Neutrophil (primary cell): ENCODE measurements at regions not wholly inside any gene's neighbourhood (a gene's known extent, or its start where the extent isn't known, plus 50 kb on each side); places are given as distances from the start of the nearest gene placed in this dataset.

Experiments used
- H3K27ac ChIP-seq: fragments of 200-600 bp; sonication (generic); 2 replicates; pipeline ENCODE4 v1.5.1; 2016; ENCODE audit warnings: mild to moderate bottlenecking, moderate library complexity
- H3K27me3 ChIP-seq: fragments of 200-600 bp; sonication (generic); 2 replicates; pipeline ENCODE4 v1.6.0; 2016; ENCODE audit warnings: mild to moderate bottlenecking
- H3K36me3 ChIP-seq: fragments of 200-600 bp; sonication (generic); 2 replicates; pipeline ENCODE4 v1.5.1; 2017
- H3K4me1 ChIP-seq, 2 experiments: fragments of 200-600 bp in 1 of 2; sonication (generic) in 1 of 2; 1 replicate in 1 of 2; 2 replicates in 1 of 2; pipeline versions ENCODE4 v1.5.1 to v1.6.1; 2013 to 2016; ENCODE audit warnings: low read depth in 1 of 2, low read length in 1 of 2, mild to moderate bottlenecking in 1 of 2, moderate library complexity in 1 of 2; ENCODE audit not compliant: control insufficient read depth in 1 of 2, insufficient read depth in 1 of 2
- H3K4me3 ChIP-seq, 2 experiments: fragments of 200-600 bp in 1 of 2; sonication (generic) in 1 of 2; 1 replicate in 1 of 2; 2 replicates in 1 of 2; pipeline ENCODE4 v1.5.1; 2013 to 2016; ENCODE audit warnings: low read depth in 1 of 2, low read length in 1 of 2, mild to moderate bottlenecking in 1 of 2, moderate library complexity in 1 of 2
- H3K9me3 ChIP-seq: fragments of 200-600 bp; sonication (generic); 2 replicates; pipeline ENCODE4 v1.5.1; 2016
- CTCF ChIP-seq: fragments of 200-600 bp; sonication (generic); IDR thresholded peaks from 2 replicates; pipeline ENCODE4 v1.5.1; 2016; ENCODE audit warnings: antibody characterized with exemption

GRCh38 chr21:26784974-26785373 lies 60.2 kb downstream of the ADAMTS1 start:
- no peaks in the 10 kb centered on the region for H3K4me1 ChIP-seq
- no peak overlapping the region for H3K4me3 ChIP-seq
- no peaks in the 10 kb centered on the region for H3K36me3 ChIP-seq
- peaks cover 6% of the 10 kb centered on the region for H3K27me3 ChIP-seq
- TF ChIP-seq CTCF: no peak
- no peak overlapping the region for H3K27ac ChIP-seq
- H3K9me3 ChIP-seq: no peaks in the 10 kb centered on the region

- no peak for TF ChIP-seq CTCF
- Histone ChIP-seq H3K27me3 (peaks cover 6% of the 10 kb centered on the region), H3K9me3 (no peaks in the 10 kb centered on the region), H3K4me3 (no peak overlapping the region), H3K27ac (no peak overlapping the region), H3K4me1 (no peaks in the 10 kb centered on the region), H3K36me3 (no peaks in the 10 kb centered on the region)
Observed at GRCh38 chr21:26783466-26784195, 61.6 kb downstream of the ADAMTS1 start.

GRCh38 chr21:26782747-26783146 lies 62.5 kb downstream of the ADAMTS1 start:
- TF ChIP-seq CTCF: no peak
- H3K36me3 ChIP-seq: no peaks in the 10 kb centered on the region
- H3K9me3 ChIP-seq: no peaks in the 10 kb centered on the region
- H3K4me1 ChIP-seq: no peaks in the 10 kb centered on the region
- no peak overlapping the region for H3K27ac ChIP-seq
- H3K4me3 ChIP-seq: no peak overlapping the region
- H3K27me3 ChIP-seq: peaks cover 6% of the 10 kb centered on the region

- Histone ChIP-seq H3K4me1 (no peaks in the 10 kb centered on the region), H3K36me3 (no peaks in the 10 kb centered on the region), H3K27ac (no peak overlapping the region), H3K27me3 (peaks cover 6% of the 10 kb centered on the region), H3K9me3 (no peaks in the 10 kb centered on the region), H3K4me3 (no peak overlapping the region)
- no peak for TF ChIP-seq CTCF
Observed at GRCh38 chr21:26782331-26782730, 62.9 kb downstream of the ADAMTS1 start.

DNA sequence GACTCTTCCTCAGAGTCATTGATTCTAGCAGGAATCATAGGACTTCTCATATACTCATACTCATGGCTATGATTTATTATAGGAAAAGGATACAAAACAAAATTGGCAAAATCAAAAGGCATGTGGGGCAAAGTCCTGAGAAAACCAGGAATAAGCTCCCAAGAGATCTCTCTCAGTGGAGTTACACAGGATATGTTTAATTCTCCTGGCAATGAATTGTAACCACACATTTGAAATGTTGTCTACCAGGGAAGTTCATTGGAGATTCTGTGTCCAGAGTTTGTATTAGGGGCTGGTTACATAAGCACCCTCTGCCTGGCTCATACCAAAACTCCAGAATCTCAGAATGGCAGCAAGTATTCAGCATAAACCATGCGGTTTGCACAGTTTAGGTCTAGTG lies 63.9 kb downstream of the ADAMTS1 start:
- no peak for TF ChIP-seq CTCF
- Histone ChIP-seq H3K36me3 (no peaks in the 10 kb centered on the region), H3K4me1 (no peaks in the 10 kb centered on the region), H3K27me3 (peaks cover 6% of the 10 kb centered on the region), H3K9me3 (no peaks in the 10 kb centered on the region), H3K4me3 (no peak overlapping the region), H3K27ac (no peak overlapping the region)
